Lower lobe of right lung (tissue), 2 donors: ENCODE measurements at regions not wholly inside any gene's neighbourhood (a gene's known extent, or its start where the extent isn't known, plus 50 kb on each side); places are given as distances from the start of the nearest gene placed in this dataset.

Source experiments
- ATAC-seq, 2 donors: fragments of 200-7000 bp; cut with Tn5 transposase; one replicate each; pipeline ENCODE4 v1.9.1; 2020 to 2022; ENCODE audit warnings: mild to moderate bottlenecking in 2 of 2, moderate library complexity in 2 of 2
- DNase-seq: peaks from one replicate; pipeline ENCODE4 v3.0.0-alpha.2; 2020
- H3K27ac ChIP-seq: fragments of 200-600 bp; one replicate; pipeline ENCODE4 v1.8.0; 2022
- H3K27me3 ChIP-seq: fragments of 200-600 bp; one replicate; pipeline ENCODE4 v1.8.0; 2022; ENCODE audit warnings: low read depth
- H3K36me3 ChIP-seq: fragments of 200-600 bp; one replicate; pipeline ENCODE4 v1.8.0; 2022; ENCODE audit warnings: mild to moderate bottlenecking
- H3K4me1 ChIP-seq: fragments of 200-600 bp; one replicate; pipeline ENCODE4 v1.8.0; 2022
- H3K4me3 ChIP-seq: fragments of 200-600 bp; one replicate; pipeline ENCODE4 v1.8.0; 2022; ENCODE audit warnings: mild to moderate bottlenecking
- H3K9me3 ChIP-seq: fragments of 200-600 bp; one replicate; pipeline ENCODE4 v1.8.0; 2022
- intact Hi-C: fragments of 100-400 bp; cut with DNase I; formaldehyde crosslinking; loops from one replicate; pipeline ENCODE4 v1.11.0; 2022
- TF ChIP-seq, protein P1 (sequence below): fragments of 200-600 bp; IDR thresholded peaks from one replicate; pipeline ENCODE4 v1.8.0; 2022; ENCODE audit warnings: antibody characterized with exemption, mild to moderate bottlenecking
- donor health status: DM: no; HTN: yes; CAD: no; lungs with severe emphysema.

DNA sequence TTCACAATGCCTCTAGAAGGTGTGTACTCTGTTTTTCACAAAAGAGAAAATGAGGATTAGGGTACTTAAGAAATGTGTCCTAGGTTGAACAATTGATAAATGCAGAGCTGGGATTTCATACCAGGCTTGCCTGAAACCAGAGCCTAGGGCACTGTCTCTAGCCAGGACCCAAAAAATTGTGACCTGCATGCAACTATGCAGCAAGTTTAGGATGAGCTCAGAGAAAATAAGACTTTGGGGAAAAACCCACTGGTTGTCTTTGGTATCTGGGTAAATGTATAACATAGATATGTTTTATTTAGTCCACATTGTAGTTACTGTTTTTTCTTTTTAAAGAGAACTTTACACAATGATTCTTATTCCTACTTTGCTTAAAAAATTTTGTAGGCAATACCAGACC, 177.1 kb upstream of the SEMA6A start:
- H3K27ac ChIP-seq, result no peak overlapping the region
- H3K9me3 ChIP-seq, result no peaks in the 10 kb centered on the region
- no peaks in the 10 kb centered on the region for H3K36me3 ChIP-seq
- TF ChIP-seq, protein P1, sequence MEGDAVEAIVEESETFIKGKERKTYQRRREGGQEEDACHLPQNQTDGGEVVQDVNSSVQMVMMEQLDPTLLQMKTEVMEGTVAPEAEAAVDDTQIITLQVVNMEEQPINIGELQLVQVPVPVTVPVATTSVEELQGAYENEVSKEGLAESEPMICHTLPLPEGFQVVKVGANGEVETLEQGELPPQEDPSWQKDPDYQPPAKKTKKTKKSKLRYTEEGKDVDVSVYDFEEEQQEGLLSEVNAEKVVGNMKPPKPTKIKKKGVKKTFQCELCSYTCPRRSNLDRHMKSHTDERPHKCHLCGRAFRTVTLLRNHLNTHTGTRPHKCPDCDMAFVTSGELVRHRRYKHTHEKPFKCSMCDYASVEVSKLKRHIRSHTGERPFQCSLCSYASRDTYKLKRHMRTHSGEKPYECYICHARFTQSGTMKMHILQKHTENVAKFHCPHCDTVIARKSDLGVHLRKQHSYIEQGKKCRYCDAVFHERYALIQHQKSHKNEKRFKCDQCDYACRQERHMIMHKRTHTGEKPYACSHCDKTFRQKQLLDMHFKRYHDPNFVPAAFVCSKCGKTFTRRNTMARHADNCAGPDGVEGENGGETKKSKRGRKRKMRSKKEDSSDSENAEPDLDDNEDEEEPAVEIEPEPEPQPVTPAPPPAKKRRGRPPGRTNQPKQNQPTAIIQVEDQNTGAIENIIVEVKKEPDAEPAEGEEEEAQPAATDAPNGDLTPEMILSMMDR, result no peak
- intact Hi-C loops, result no loop called here
- H3K27me3 ChIP-seq, result no peaks in the 10 kb centered on the region
- H3K4me1 ChIP-seq, result no peaks in the 10 kb centered on the region
- no peak for ATAC-seq
- no peak overlapping the region for H3K4me3 ChIP-seq
- no peak for DNase-seq

DNA sequence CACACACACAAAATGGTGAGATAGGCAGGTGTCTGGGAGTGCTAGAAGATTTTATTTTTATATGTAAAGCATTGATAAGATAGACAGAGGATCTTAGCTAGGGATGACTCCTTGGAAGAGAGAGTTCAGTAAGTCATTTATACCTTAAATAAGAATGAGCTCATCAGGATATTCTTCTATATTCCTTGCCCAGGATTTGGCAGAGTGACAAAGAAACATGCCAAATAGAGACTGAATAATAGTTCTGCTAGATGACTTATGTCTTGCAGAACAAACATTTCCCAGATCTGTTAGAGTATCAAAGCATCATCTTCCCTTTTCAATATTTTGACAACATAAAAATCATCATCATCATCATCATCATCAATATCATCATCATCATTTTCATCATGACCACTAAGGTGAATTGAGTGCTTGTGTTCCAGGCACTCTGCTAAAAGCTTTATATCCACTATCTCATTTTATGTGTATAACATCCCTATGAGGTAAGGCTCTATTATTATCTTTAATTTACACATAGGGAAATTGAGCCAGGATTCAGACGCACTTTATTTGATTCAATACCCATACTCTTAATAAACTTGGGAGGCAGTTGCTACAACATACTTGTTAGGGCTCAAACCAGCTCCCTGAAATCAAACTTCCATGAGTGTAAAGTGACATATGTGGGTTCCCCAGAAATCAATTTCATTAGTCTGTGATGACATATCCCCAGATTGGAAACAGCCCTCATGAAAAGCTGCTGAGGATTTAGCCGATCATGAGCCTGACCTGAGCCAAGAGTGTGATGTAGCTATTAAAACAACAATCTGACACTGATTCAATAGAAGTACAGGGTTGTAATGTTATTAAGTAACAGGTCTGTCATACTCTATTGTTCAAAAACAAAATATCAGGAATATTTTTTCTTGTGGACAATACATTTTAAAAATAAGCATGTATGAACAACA, 176.3 kb upstream of the SEMA6A start:
- DNase-seq, result no peak
- intact Hi-C loops, result no loop called here

DNA sequence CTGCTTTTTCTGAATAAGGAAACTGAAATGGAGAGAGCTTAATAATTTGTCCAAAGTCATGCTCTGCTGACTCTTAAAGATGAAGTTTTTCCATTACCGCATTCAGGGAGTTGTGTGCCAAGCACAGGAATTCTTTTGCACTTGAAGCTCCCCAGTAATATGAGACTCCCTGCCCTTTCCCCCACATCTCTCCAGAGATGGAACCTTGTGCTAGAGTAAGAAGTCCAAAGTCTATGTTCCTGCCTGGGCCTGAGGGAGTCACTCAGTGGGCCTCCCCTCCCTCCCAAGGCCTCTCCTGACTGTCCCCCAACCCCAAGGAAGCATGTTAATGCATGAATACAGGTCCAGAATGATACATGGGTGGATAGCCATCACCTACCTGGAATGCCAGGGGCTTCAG, 173.3 kb upstream of the SEMA6A start:
- H3K9me3 ChIP-seq, result no peaks in the 10 kb centered on the region
- no peaks in the 10 kb centered on the region for H3K36me3 ChIP-seq
- no peak for ATAC-seq
- H3K4me3 ChIP-seq, result no peak overlapping the region
- H3K27me3 ChIP-seq, result no peaks in the 10 kb centered on the region
- no peak overlapping the region for H3K27ac ChIP-seq
- no peaks in the 10 kb centered on the region for H3K4me1 ChIP-seq
- intact Hi-C loops, result no loop called here
- DNase-seq, result no peak
- TF ChIP-seq, protein P1, result no peak

More for the DNA sequence above, 176.3 kb upstream of the SEMA6A start:
- no peak for ATAC-seq
- Histone ChIP-seq H3K27ac (no peak overlapping the region), H3K4me3 (no peak overlapping the region), H3K4me1 (no peaks in the 10 kb centered on the region), H3K36me3 (no peaks in the 10 kb centered on the region), H3K9me3 (no peaks in the 10 kb centered on the region), H3K27me3 (no peaks in the 10 kb centered on the region)
- TF ChIP-seq, protein P1, result no peak

DNA sequence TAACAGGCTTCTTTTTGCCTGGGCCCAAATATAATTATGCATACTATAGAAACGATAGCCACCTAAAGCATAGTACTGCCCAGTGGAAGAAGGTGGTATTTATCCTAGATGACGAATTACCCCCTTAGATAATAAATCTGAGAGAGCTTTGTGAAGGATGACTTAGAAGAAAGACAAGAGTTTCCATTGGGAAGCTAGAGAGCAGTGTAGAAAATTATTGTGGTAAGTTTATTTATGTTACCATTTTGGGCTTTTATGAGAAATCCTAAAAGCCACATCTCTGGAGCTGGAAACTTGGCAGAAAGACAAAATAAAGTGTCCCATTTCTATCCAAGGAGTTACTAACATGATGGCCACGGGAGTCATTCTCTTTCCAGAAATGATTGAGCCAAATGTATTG, 172.0 kb upstream of the SEMA6A start:
- Histone ChIP-seq H3K27me3 (no peaks in the 10 kb centered on the region), H3K4me3 (no peak overlapping the region), H3K36me3 (no peaks in the 10 kb centered on the region), H3K4me1 (no peaks in the 10 kb centered on the region), H3K9me3 (no peaks in the 10 kb centered on the region), H3K27ac (no peak overlapping the region)
- DNase-seq (no peak), ATAC-seq (no peak)
- TF ChIP-seq, protein P1, result no peak
- intact Hi-C loops, result no loop called here

DNA sequence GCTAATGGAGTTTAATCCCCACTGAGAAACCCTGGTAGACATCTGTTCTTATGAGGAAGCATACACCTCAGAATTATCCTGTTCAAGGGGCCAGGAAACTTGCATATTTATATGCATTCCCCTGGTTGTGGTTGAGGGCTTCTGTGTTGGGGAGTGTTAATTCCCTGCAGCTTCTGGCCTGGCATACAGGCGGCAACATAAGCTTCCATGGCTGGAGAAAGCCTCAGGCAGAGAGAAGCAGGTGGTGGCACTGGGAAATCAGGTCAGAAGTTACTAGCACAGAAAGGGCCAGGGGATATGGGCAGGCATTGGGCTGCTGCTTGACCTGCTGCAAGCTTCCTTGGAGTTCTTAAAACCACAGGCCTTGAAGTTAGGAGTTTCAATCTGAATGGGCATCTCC, 166.1 kb upstream of the SEMA6A start:
- no peaks in the 10 kb centered on the region for H3K9me3 ChIP-seq
- intact Hi-C loops, result no loop called here

More for the DNA sequence above, 166.1 kb upstream of the SEMA6A start:
- peaks cover 15% of the 10 kb centered on the region for H3K4me1 ChIP-seq
- no peak overlapping the region for H3K27ac ChIP-seq
- ATAC-seq (no peak), DNase-seq (no peak)
- no peak overlapping the region for H3K4me3 ChIP-seq
- TF ChIP-seq, protein P1, result no peak
- no peaks in the 10 kb centered on the region for H3K36me3 ChIP-seq
- no peaks in the 10 kb centered on the region for H3K27me3 ChIP-seq
